ENCODE measurements at regions not wholly inside any gene's neighbourhood (a gene's known extent, or its start where the extent isn't known, plus 50 kb on each side); places are given as distances from the start of the nearest gene placed in this dataset.

DNA sequence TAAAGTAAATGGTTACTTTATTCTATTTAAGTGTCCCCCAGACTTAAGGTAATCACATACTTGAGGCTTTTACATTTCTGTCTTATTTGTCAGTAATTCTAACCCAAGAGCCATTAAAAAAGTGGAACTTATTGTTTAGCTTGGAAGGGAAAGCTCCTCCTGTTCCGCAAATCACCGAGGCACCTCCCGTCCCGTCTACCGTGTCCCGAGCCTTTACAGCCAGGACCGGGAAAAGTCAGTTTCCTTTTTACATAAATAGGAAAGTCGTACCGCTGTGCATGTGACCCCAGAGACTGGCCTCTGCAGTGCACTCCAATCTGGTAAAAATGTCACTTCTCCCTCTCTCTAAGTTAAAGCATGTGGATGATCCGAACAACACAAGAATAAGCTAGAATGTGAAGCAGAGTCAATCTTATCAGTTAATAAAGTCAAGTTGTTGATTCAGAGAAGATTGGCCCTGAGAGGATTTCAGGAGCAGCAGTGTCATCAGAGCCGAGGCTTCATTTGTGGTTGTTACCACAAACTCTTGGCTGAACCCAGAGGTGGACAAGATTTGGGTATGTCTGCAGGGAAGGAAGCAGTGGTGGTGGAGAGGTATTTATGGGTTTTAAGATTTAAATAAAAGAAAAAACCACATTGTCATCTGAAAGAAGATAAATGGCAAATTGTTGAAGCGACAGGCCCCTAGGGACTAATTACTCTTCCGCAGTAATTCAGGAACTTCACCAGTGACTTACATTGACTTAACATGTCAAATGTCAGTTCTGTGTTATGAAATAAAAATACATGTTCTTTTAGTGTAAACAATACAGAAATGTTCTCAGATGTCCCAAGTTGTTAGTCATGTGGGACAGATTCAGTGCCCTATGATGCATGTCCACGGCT lies 316.6 kb upstream of the ZNF32 start:
- Histone ChIP-seq H3K27ac (ENCODE audit: low read length) (no peak overlapping the region), H4K20me1 (ENCODE audit: insufficient read depth, low read length) (no peaks in the 10 kb centered on the region), H3K79me2 (ENCODE audit: insufficient read depth, low read length) (no peaks in the 10 kb centered on the region), H3K9ac (ENCODE audit: low read depth, low read length) (no peak overlapping the region), H2AFZ (ENCODE audit: low read depth, low read length) (no peak overlapping the region), H3K36me3 (ENCODE audit: insufficient read depth, low read length) (no peaks in the 10 kb centered on the region), H3K27me3 (ENCODE audit: insufficient read depth, low read length, poor library complexity) (peaks cover 23% of the 10 kb centered on the region), H3K9me3 (ENCODE audit: insufficient read depth, low read length, severe bottlenecking) (no peaks in the 10 kb centered on the region), H3K4me2 (ENCODE audit: insufficient read depth, low read length) (no peak overlapping the region), H3K4me1 (ENCODE audit: insufficient read depth, low read length) (no peaks in the 10 kb centered on the region), H3K4me3 (ENCODE audit: low read depth in 1 of 2, low read length in 2 of 2) (no peak overlapping the region)
- TF ChIP-seq EZH2 (IDR thresholded peaks at IDR 0.05; ENCODE audit: borderline replicate concordance, low read depth, low read length, severe bottlenecking) (no peak), CTCF (IDR thresholded peaks at IDR 0.05; ENCODE audit: borderline replicate concordance, extremely low read depth, low read length, poor library complexity, severe bottlenecking) (no peak)
- no peak for DNase-seq
- no peak for ATAC-seq (ENCODE audit: insufficient read depth, low read depth)

GRCh38 chr10:43964486-43964885 lies 315.8 kb upstream of the ZNF32 start:
- Histone ChIP-seq H3K4me1 (ENCODE audit: insufficient read depth, low read length) (no peaks in the 10 kb centered on the region), H3K9ac (ENCODE audit: low read depth, low read length) (no peak overlapping the region), H3K27me3 (ENCODE audit: insufficient read depth, low read length, poor library complexity) (peaks cover 23% of the 10 kb centered on the region), H3K79me2 (ENCODE audit: insufficient read depth, low read length) (no peaks in the 10 kb centered on the region), H4K20me1 (ENCODE audit: insufficient read depth, low read length) (no peaks in the 10 kb centered on the region), H3K27ac (ENCODE audit: low read length) (no peak overlapping the region), H2AFZ (ENCODE audit: low read depth, low read length) (no peak overlapping the region), H3K4me2 (ENCODE audit: insufficient read depth, low read length) (no peak overlapping the region), H3K4me3 (ENCODE audit: low read depth in 1 of 2, low read length in 2 of 2) (no peak overlapping the region), H3K36me3 (ENCODE audit: insufficient read depth, low read length) (no peaks in the 10 kb centered on the region), H3K9me3 (ENCODE audit: insufficient read depth, low read length, severe bottlenecking) (no peaks in the 10 kb centered on the region)
- TF ChIP-seq CTCF (IDR thresholded peaks at IDR 0.05; ENCODE audit: borderline replicate concordance, extremely low read depth, low read length, poor library complexity, severe bottlenecking) = no peak
- TF ChIP-seq EZH2 (IDR thresholded peaks at IDR 0.05; ENCODE audit: borderline replicate concordance, low read depth, low read length, severe bottlenecking) = no peak
- ATAC-seq (ENCODE audit: insufficient read depth, low read depth) (no peak), DNase-seq (no peak)

DNA sequence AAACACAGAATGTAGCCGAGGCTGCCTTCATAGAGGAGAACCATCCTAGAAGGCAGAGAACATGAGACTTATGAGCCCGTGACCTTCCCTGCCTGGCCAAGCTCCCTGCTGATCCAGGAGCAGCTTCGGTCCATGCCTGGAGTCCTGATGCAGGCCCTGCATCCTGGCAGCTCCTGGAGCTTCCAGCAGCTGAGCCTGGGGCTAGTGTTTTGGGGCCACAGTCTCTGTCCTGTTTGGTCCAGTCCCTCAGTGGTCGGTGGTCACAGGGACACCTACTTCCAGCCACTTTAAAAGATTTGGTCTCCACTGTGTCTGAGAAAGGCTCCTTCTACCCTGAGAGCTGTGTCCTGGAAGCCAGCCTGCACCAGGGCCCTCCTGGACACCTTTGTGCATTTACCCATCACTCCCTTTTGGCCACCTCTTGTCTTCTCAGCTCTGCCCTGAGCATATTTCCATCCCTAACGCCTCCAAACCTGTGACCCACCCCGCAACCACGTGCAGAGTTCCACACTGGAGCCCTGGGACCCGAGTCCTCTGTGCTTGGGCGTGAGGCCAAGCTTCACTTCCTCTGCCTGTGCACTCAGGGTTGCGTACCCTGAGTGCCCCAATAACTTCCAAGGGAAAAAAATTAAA lies 315.2 kb upstream of the ZNF32 start:
- Histone ChIP-seq H3K9ac (ENCODE audit: low read depth, low read length) (no peak overlapping the region), H3K79me2 (ENCODE audit: insufficient read depth, low read length) (no peaks in the 10 kb centered on the region), H3K9me3 (ENCODE audit: insufficient read depth, low read length, severe bottlenecking) (no peaks in the 10 kb centered on the region), H3K4me3 (ENCODE audit: low read depth in 1 of 2, low read length in 2 of 2) (no peak overlapping the region), H4K20me1 (ENCODE audit: insufficient read depth, low read length) (no peaks in the 10 kb centered on the region), H3K4me1 (ENCODE audit: insufficient read depth, low read length) (no peaks in the 10 kb centered on the region), H3K36me3 (ENCODE audit: insufficient read depth, low read length) (no peaks in the 10 kb centered on the region), H3K27ac (ENCODE audit: low read length) (no peak overlapping the region), H2AFZ (ENCODE audit: low read depth, low read length) (no peak overlapping the region), H3K4me2 (ENCODE audit: insufficient read depth, low read length) (no peak overlapping the region), H3K27me3 (ENCODE audit: insufficient read depth, low read length, poor library complexity) (peaks cover 23% of the 10 kb centered on the region)
- DNase-seq = no peak
- TF ChIP-seq EZH2 (IDR thresholded peaks at IDR 0.05; ENCODE audit: borderline replicate concordance, low read depth, low read length, severe bottlenecking) (no peak), CTCF (IDR thresholded peaks at IDR 0.05; ENCODE audit: borderline replicate concordance, extremely low read depth, low read length, poor library complexity, severe bottlenecking) (no peak)
- ATAC-seq (ENCODE audit: insufficient read depth, low read depth) = no peak
